Nephron progenitor cell (in vitro differentiated cells): ENCODE measurements at regions not wholly inside any gene's neighbourhood (a gene's known extent, or its start where the extent isn't known, plus 50 kb on each side); places are given as distances from the start of the nearest gene placed in this dataset.

ENCODE experiments used
- DNase-seq: peaks from one replicate; pipeline ENCODE4 v3.0.0; 2021
- H3K27ac Mint-ChIP-seq: 2 replicates; pipeline ENCODE4 v1.8.0; 2021; ENCODE audit warnings: mild to moderate bottlenecking, moderate library complexity, mixed read lengths
- H3K27me3 Mint-ChIP-seq: 2 replicates; pipeline ENCODE4 v1.8.0; 2021; ENCODE audit warnings: mild to moderate bottlenecking, low read depth, mixed read lengths; ENCODE audit not compliant: poor library complexity
- H3K36me3 Mint-ChIP-seq: 2 replicates; pipeline ENCODE4 v1.8.0; 2021; ENCODE audit warnings: low read depth, mixed read lengths
- H3K4me1 Mint-ChIP-seq: 2 replicates; pipeline ENCODE4 v1.8.0; 2021; ENCODE audit warnings: mixed read lengths
- H3K4me3 Mint-ChIP-seq: 2 replicates; pipeline ENCODE4 v1.8.0; 2021; ENCODE audit warnings: mild to moderate bottlenecking, moderate library complexity, mixed read lengths
- H3K9me3 Mint-ChIP-seq: 2 replicates; pipeline ENCODE4 v1.8.0; 2021; ENCODE audit warnings: mild to moderate bottlenecking, moderate library complexity, mixed read lengths
- TF ChIP-seq, protein P1 (sequence below): fragments of 200-600 bp; sonication (generic); IDR thresholded peaks from 2 replicates; pipeline ENCODE4 v1.5.0; 2021; ENCODE audit warnings: antibody characterized with exemption

DNA sequence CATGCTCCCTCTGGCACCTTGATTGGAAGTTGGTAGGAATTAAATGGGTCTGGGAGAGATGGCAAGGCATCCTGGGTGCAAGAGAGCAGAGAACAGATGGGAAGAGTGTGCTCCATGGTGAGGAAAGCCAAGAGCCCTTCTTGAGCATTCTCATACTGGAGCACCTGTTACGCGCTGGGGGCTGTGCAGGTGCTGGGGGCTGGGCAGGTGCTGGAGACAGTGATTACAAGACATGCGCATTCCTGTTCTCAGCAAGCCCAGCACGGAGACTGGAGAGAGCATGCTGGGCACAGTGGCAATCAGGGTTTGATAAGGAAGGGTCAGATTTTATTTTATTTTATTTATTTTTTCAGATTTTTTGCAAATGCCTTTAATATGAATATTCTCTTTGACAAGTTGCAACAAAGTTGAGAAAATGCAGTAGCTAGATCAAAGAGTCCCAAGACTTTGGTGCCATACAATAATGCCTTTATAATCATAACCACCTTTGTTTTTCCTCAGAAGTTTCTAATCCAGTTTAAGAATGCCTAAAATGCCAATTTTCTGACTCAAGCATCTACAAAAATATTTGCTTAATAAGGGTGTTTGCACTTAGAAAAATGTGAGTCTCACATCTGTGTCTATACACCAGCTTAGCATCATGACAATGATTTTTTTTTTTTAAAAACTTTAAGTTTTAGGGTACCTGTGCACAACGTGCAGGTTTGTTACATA is 193.3 kb downstream of the RNF152 start:
- H3K4me1 Mint-ChIP-seq, result no peaks in the 10 kb centered on the region
- no peak overlapping the region for H3K4me3 Mint-ChIP-seq
- H3K36me3 Mint-ChIP-seq, result no peaks in the 10 kb centered on the region
- no peaks in the 10 kb centered on the region for H3K27me3 Mint-ChIP-seq
- no peak overlapping the region for H3K27ac Mint-ChIP-seq
- DNase-seq, result no peak
- TF ChIP-seq, protein P1, sequence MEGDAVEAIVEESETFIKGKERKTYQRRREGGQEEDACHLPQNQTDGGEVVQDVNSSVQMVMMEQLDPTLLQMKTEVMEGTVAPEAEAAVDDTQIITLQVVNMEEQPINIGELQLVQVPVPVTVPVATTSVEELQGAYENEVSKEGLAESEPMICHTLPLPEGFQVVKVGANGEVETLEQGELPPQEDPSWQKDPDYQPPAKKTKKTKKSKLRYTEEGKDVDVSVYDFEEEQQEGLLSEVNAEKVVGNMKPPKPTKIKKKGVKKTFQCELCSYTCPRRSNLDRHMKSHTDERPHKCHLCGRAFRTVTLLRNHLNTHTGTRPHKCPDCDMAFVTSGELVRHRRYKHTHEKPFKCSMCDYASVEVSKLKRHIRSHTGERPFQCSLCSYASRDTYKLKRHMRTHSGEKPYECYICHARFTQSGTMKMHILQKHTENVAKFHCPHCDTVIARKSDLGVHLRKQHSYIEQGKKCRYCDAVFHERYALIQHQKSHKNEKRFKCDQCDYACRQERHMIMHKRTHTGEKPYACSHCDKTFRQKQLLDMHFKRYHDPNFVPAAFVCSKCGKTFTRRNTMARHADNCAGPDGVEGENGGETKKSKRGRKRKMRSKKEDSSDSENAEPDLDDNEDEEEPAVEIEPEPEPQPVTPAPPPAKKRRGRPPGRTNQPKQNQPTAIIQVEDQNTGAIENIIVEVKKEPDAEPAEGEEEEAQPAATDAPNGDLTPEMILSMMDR, result no peak
- peaks cover 11% of the 10 kb centered on the region for H3K9me3 Mint-ChIP-seq

DNA sequence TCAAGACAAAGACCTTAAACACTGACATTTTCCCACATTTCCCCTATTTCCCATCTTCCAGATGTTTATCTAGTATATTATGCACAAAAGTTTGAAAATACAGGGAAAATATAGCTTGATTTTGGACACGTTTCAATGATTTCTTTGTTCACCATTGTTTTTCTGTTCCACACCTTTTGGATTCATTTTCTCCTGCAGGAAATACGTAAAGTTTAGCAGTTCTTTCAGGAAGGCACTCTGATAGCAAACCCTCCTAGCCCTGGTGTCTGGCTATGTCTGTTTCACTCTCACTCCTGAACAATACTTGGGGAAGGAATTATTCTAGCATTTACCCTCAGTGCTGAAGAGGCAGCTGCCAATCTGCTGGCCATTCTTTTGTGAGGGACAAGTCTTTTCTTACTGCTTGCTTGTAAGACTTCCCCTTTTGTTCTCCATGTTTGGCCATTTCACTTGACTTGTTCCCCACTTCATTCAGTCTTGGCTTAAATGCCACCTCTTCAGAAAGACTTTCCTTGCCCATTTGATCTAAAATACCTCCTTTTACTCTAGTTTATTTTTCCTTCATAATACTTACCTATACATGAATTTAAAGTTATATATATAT is 195.4 kb downstream of the RNF152 start:
- no peaks in the 10 kb centered on the region for H3K36me3 Mint-ChIP-seq
- no peaks in the 10 kb centered on the region for H3K4me1 Mint-ChIP-seq
- H3K27ac Mint-ChIP-seq, result no peak overlapping the region
- no peak overlapping the region for H3K4me3 Mint-ChIP-seq
- no peak for DNase-seq
- peaks cover 11% of the 10 kb centered on the region for H3K9me3 Mint-ChIP-seq
- H3K27me3 Mint-ChIP-seq, result no peaks in the 10 kb centered on the region
- TF ChIP-seq, protein P1, result no peak

DNA sequence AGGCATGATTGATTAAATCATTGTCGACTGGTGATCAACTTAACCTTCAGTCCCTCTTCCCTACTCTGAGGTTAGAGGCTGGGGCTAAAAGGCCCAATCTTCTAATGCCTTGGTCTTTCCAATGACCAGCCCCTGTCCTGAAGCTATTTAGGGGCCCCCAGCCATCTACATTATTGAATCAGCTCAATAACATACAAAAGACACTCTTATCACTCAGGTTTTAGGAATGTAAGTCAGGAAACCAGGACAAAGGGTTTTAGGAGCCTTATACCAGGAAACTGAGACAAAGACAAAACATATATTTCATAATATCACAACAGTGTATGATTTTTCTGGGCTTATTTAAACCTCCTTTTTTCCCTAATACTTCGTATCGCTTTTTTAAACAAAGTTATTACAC is 198.6 kb downstream of the RNF152 start:
- no peak for DNase-seq
- Mint-ChIP-seq H3K9me3 (peaks cover 11% of the 10 kb centered on the region), H3K4me1 (no peaks in the 10 kb centered on the region), H3K27me3 (no peaks in the 10 kb centered on the region), H3K27ac (no peak overlapping the region), H3K36me3 (no peaks in the 10 kb centered on the region), H3K4me3 (no peak overlapping the region)
- TF ChIP-seq, protein P1, result no peak

DNA sequence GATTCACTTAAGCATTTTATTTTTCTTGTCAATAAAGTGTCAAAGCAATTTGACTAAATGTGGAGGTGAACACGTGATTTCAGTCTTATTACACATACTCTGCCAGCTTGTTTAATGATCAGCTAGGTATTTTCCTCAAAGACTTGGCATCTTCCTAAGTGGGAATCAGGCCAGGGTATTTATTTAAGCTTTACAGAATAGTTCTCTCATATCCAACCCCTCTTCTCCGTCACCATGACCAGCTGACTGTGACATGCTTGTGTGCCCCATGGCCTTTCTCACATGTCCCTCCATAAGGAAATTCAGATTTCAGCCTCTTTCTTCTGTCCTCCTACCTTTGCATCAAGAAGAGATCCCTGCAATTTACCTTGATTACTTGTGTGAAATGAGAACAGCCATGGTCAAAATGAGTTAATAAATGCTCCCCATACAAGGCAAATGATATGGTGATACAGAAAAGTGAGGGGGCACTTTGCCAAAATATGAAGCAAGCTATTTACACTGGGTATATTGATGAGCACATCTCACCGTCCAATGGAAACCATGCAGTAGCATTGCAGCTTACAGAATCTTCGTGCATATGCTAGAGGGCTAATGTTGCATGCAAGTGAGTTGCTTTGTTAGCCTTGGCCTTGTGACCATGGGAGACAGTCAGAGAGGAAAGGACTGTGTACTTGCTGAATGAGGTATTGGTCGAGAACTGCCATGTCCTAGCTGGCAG is 202.2 kb downstream of the RNF152 start:
- Mint-ChIP-seq H3K9me3 (peaks cover 5% of the 10 kb centered on the region), H3K36me3 (no peaks in the 10 kb centered on the region), H3K4me3 (no peak overlapping the region), H3K27ac (no peak overlapping the region), H3K4me1 (peaks cover 5% of the 10 kb centered on the region), H3K27me3 (no peaks in the 10 kb centered on the region)
- DNase-seq, result no peak
- TF ChIP-seq, protein P1, result no peak

DNA sequence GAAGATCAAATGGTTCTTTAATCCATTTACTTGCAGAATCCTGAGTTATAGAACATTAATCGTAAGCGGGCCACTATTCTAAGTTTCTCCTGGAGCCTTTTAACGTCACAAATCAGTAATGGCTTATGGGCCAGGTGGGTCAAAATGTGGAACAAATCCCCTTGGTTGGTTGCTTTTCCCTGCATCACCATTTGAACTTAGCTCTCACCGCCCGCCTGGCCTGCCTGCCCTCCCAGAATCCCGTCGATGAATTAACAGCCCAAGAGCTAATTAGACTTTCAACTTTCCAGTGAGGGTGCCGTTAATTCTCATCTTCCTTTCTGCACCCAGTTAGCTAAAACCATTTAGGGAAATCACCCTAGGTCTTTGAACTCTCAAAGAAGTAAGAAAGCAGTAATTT is 205.5 kb downstream of the RNF152 start:
- Mint-ChIP-seq H3K4me1 (peaks cover 5% of the 10 kb centered on the region), H3K36me3 (no peaks in the 10 kb centered on the region), H3K27ac (no peak overlapping the region), H3K4me3 (no peak overlapping the region), H3K9me3 (no peaks in the 10 kb centered on the region), H3K27me3 (no peaks in the 10 kb centered on the region)
- TF ChIP-seq, protein P1, result no peak
- DNase-seq, result no peak
